Liver (tissue), 8 donors: ENCODE measurements at regions not wholly inside any gene's neighbourhood (a gene's known extent, or its start where the extent isn't known, plus 50 kb on each side); places are given as distances from the start of the nearest gene placed in this dataset.

Experiments used
- DNase-seq: peaks from one replicate; pipeline ENCODE4 v3.0.0-alpha.2; 2017; ENCODE audit warnings: low spot score
- H3K27ac ChIP-seq, 2 donors: one replicate each; pipeline ENCODE4 v1.7.0; 2013; ENCODE audit warnings: inconsistent platforms in 2 of 2, low read length in 2 of 2, control low read depth in 1 of 2, low read depth in 1 of 2, mild to moderate bottlenecking in 1 of 2
- H3K27me3 ChIP-seq, 4 donors: one replicate each; pipeline versions ENCODE4 v1.6.1 to v1.7.0; 2013; ENCODE audit warnings: low read length in 3 of 4, inconsistent platforms in 1 of 4, mild to moderate bottlenecking in 1 of 4, moderate library complexity in 1 of 4; ENCODE audit not compliant: control insufficient read depth in 4 of 4, insufficient read depth in 4 of 4
- H3K36me3 ChIP-seq, 4 donors: one replicate each; pipeline versions ENCODE4 v1.6.1 to v1.7.0; 2013; ENCODE audit warnings: low read length in 3 of 4, mild to moderate bottlenecking in 3 of 4, low read depth in 1 of 4, moderate library complexity in 1 of 4; ENCODE audit not compliant: control insufficient read depth in 4 of 4, insufficient read depth in 3 of 4
- H3K4me1 ChIP-seq, 4 donors: one replicate each; pipeline versions ENCODE4 v1.6.1 to v1.7.0; 2013; ENCODE audit warnings: low read length in 3 of 4, mild to moderate bottlenecking in 3 of 4, moderate library complexity in 1 of 4; ENCODE audit not compliant: control insufficient read depth in 4 of 4, insufficient read depth in 4 of 4
- H3K4me3 ChIP-seq, 3 donors: one replicate each; pipeline versions ENCODE4 v1.6.1 to v1.7.0; 2013; ENCODE audit warnings: low read length in 3 of 3, control low read depth in 1 of 3, low read depth in 1 of 3, mild to moderate bottlenecking in 1 of 3
- H3K9ac ChIP-seq, 2 donors: one replicate each; pipeline ENCODE4 v1.7.0; 2013; ENCODE audit warnings: low read length in 2 of 2, mild to moderate bottlenecking in 2 of 2, moderate library complexity in 2 of 2, control low read depth in 1 of 2, low read depth in 1 of 2
- H3K9me3 ChIP-seq, 4 donors: one replicate each; pipeline versions ENCODE4 v1.6.1 to v1.7.0; 2013; ENCODE audit warnings: low read length in 3 of 4; ENCODE audit not compliant: control insufficient read depth in 4 of 4
- ATF3 ChIP-seq: IDR thresholded peaks from 2 replicates; pipeline ENCODE4 v1.6.1; 2016; ENCODE audit warnings: antibody characterized with exemption
- CTCF ChIP-seq: fragments of 150-350 bp; IDR thresholded peaks from 2 replicates; pipeline ENCODE4 v1.5.1; 2017; ENCODE audit warnings: improper control_type of control experiment, low read depth, low read length; ENCODE audit not compliant: missing input control
- FOXA1 ChIP-seq: IDR thresholded peaks from 2 replicates; pipeline ENCODE4 v1.6.1; 2016; ENCODE audit warnings: antibody characterized with exemption
- GABPA ChIP-seq, 2 donors: IDR thresholded peaks in 1 of 2; conservative IDR thresholded peaks in 1 of 2; 2 replicates each; pipeline ENCODE4 v1.6.1; 2016; ENCODE audit warnings: antibody characterized with exemption in 2 of 2, mild to moderate bottlenecking in 1 of 2, moderate library complexity in 1 of 2
- HNF4G ChIP-seq: IDR thresholded peaks from 2 replicates; pipeline ENCODE4 v1.6.1; 2016; ENCODE audit warnings: antibody characterized with exemption
- JUND ChIP-seq, 2 donors: IDR thresholded peaks; 2 replicates each; pipeline ENCODE4 v1.6.1; 2016; ENCODE audit warnings: antibody characterized with exemption in 2 of 2
- RAD21 ChIP-seq, 2 donors: IDR thresholded peaks; 2 replicates each; pipeline ENCODE4 v1.6.1; 2016; ENCODE audit warnings: antibody characterized with exemption in 2 of 2, mild to moderate bottlenecking in 2 of 2
- REST ChIP-seq: IDR thresholded peaks from 2 replicates; pipeline ENCODE4 v1.6.1; 2016; ENCODE audit warnings: antibody characterized with exemption, mild to moderate bottlenecking
- RXRA ChIP-seq, 2 donors: IDR thresholded peaks; 2 replicates each; pipeline ENCODE4 v1.6.1; 2017 to 2018; ENCODE audit warnings: antibody characterized with exemption in 2 of 2, mild to moderate bottlenecking in 1 of 2
- SP1 ChIP-seq: IDR thresholded peaks from 2 replicates; pipeline ENCODE4 v1.6.1; 2018; ENCODE audit warnings: antibody characterized with exemption, mild to moderate bottlenecking
- TAF1 ChIP-seq: conservative IDR thresholded peaks from 2 replicates; pipeline ENCODE4 v1.6.1; 2016; ENCODE audit warnings: antibody characterized with exemption, mild to moderate bottlenecking
- ZBTB33 ChIP-seq: IDR thresholded peaks from 2 replicates; pipeline ENCODE4 v1.6.1; 2016; ENCODE audit warnings: antibody characterized with exemption
- WGBS: extraction: QIAGEN DNeasy Blood & Tissue Kit; methylation state at CpG from one replicate; pipeline ENCODE4 v1.1.7; 2013; 5-methylcytosine and 5-hydroxymethylcytosine counted together
- donor health status: healthy.
- donor health status: healthy.
- donor health status: healthy.
- donor health status: healthy.
- donor health status: healthy.

GRCh38 chr2:180446492-180446891 is 439.4 kb upstream of the CWC22 start:
- TF ChIP-seq ZBTB33 (no peak), RXRA (IDR thresholded peaks at IDR 0.05) (no peak), CTCF (no peak), ATF3 (no peak), GABPA (IDR thresholded peaks at IDR 0.05 in 1 of 2, conservative IDR thresholded peaks at IDR 0.05 in 1 of 2) (no peak), TAF1 (no peak), HNF4G (no peak), SP1 (no peak), RAD21 (IDR thresholded peaks at IDR 0.05) (no peak), JUND (IDR thresholded peaks at IDR 0.05) (no peak), FOXA1 (no peak), REST (no peak)
- no peak overlapping the region for H3K9ac ChIP-seq
- no peaks in the 10 kb centered on the region for H3K36me3 ChIP-seq
- no peaks in the 10 kb centered on the region for H3K9me3 ChIP-seq
- 93% methylated on average over 6 of the region's 6 CpGs for WGBS
- no peak overlapping the region for H3K27ac ChIP-seq
- H3K27me3 ChIP-seq: no peaks in the 10 kb centered on the region
- DNase-seq: no peak
- H3K4me1 ChIP-seq: no peaks in the 10 kb centered on the region
- no peak overlapping the region for H3K4me3 ChIP-seq

- no peaks in the 10 kb centered on the region for H3K36me3 ChIP-seq
- no peak for DNase-seq
- H3K27me3 ChIP-seq: no peaks in the 10 kb centered on the region
- no peak for TF ChIP-seq GABPA (IDR thresholded peaks at IDR 0.05 in 1 of 2, conservative IDR thresholded peaks at IDR 0.05 in 1 of 2)
- no peak for TF ChIP-seq HNF4G
- H3K4me1 ChIP-seq: no peaks in the 10 kb centered on the region
- WGBS: 80% methylated on average over 1 of the region's 1 CpG
- no peak overlapping the region for H3K4me3 ChIP-seq
- H3K9ac ChIP-seq: no peak overlapping the region
- H3K9me3 ChIP-seq: no peaks in the 10 kb centered on the region
- no peak overlapping the region for H3K27ac ChIP-seq
These were observed 436.8 kb upstream of the CWC22 start for GRCh38 chr2:180443888-180444287.
